ENCODE measurements at regions not wholly inside any gene's neighbourhood (a gene's known extent, or its start where the extent isn't known, plus 50 kb on each side); places are given as distances from the start of the nearest gene placed in this dataset.

- TF ChIP-seq CTCF (optimal IDR thresholded peaks at IDR 0.05 in 1 of 3, IDR thresholded peaks at IDR 0.05 in 1 of 3, conservative IDR thresholded peaks at IDR 0.05 in 1 of 3; ENCODE audit: extremely low read depth in 1 of 3, insufficient read depth in 2 of 3, low read length in 3 of 3) (no peak), EZH2 (IDR thresholded peaks at IDR 0.05; ENCODE audit: low read length) (no peak)
These were observed 365.8 kb downstream of the FGFR2 start for GRCh38 chr10:121232494-121232893.
